H1 (cell line): ENCODE measurements at regions not wholly inside any gene's neighbourhood (a gene's known extent, or its start where the extent isn't known, plus 50 kb on each side); places are given as distances from the start of the nearest gene placed in this dataset.

ENCODE experiments used
- ATF3 ChIP-seq: IDR thresholded peaks from 2 replicates; pipeline ENCODE4 v1.6.1; 2011; ENCODE audit warnings: low read depth, mild to moderate bottlenecking, low read length; ENCODE audit not compliant: insufficient read depth
- CTCF ChIP-seq, 3 experiments: IDR thresholded peaks; 1 replicate in 2 of 3; 2 replicates in 1 of 3; pipeline versions ENCODE4 v1.5.1 to v1.6.1; 2011; ENCODE audit warnings: low read length in 3 of 3, mild to moderate bottlenecking in 3 of 3, inconsistent platforms in 2 of 3, low read depth in 1 of 3, moderate library complexity in 1 of 3; ENCODE audit not compliant: insufficient read depth in 1 of 3; ENCODE audit errors: control extremely low read depth in 1 of 3
- POLR2A ChIP-seq, 2 experiments: IDR thresholded peaks; 1 replicate in 1 of 2; 2 replicates in 1 of 2; pipeline ENCODE4 v1.6.1; 2011; ENCODE audit warnings: low read depth in 2 of 2, low read length in 2 of 2, mild to moderate bottlenecking in 2 of 2; ENCODE audit errors: control extremely low read depth in 1 of 2
- POLR2AphosphoS5 ChIP-seq: IDR thresholded peaks from 2 replicates; pipeline ENCODE4 v1.6.1; 2011; ENCODE audit warnings: low read depth, low read length
- SP2 ChIP-seq: IDR thresholded peaks from 2 replicates; pipeline ENCODE4 v1.6.1; 2012; ENCODE audit warnings: mild to moderate bottlenecking, low read length, inconsistent platforms
- TCF12 ChIP-seq: IDR thresholded peaks from 2 replicates; pipeline ENCODE4 v1.6.1; 2011; ENCODE audit warnings: low read depth, mild to moderate bottlenecking, low read length

- TF ChIP-seq POLR2A (IDR thresholded peaks at IDR 0.05; ENCODE audit: control extremely low read depth in 1 of 2, low read depth in 2 of 2, low read length in 2 of 2): no peak
- no peak for TF ChIP-seq CTCF (IDR thresholded peaks at IDR 0.05; ENCODE audit: control extremely low read depth in 1 of 3, insufficient read depth in 1 of 3, low read depth in 1 of 3, low read length in 3 of 3)
- no peak for TF ChIP-seq SP2
- TF ChIP-seq ATF3: no peak
- TF ChIP-seq POLR2AphosphoS5: no peak
- TF ChIP-seq TCF12: no peak
Measured at GRCh38 chr16:86685076-86685475, 106.7 kb downstream of the FOXL1 start.
